ENCODE measurements at regions not wholly inside any gene's neighbourhood (a gene's known extent, or its start where the extent isn't known, plus 50 kb on each side); places are given as distances from the start of the nearest gene placed in this dataset.

DNA sequence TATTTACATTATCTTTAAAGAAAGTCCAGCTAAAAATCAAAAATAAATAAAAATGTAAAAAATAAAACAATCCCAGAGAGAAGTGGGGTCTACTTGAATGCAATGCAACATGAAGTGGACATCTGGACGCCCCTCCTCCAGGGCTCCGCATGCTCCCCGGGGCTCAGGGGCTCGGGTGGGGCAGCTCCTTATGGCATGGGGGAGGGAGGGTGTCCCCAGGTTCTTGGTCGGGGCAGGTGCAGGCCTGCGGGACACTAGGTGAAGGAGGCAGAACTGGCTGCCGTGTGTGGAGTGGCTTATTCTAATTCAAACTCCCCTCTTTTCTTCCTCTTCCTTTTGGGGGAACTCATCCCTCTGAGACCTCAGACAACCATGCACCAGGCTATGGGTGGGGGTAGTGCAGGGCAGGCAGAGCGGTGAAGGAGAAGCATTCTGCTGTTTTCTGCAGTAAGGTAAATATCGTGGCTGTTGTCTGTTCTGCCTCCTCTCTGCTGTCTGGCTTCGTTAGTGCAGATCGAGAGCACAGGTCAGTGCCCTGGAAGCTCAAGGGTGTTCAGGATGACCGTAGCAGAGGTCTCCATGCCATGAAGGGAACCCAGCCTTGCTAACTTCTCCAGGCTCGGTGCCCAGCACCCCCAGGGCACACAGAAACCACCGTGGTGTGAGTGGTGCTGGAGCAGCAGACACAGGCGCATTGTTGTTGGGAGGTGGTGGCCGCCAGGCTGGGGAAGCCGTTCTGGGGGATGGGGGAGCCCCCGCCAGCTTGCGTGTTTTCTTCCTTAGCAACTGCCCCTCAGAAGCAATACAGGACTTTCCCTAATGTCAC, 82.6 kb downstream of the TTLL2 start:
- TF ChIP-seq POLR2A (IDR thresholded peaks at IDR 0.05; ENCODE audit: low read depth, low read length) (no peak), POLR2AphosphoS5 (IDR thresholded peaks at IDR 0.05; ENCODE audit: low read depth, low read length) (no peak), PAX5 (IDR thresholded peaks at IDR 0.05; ENCODE audit: insufficient read depth, low read length, severe bottlenecking) (no peak), TAF1 (IDR thresholded peaks at IDR 0.05; ENCODE audit: low read depth, low read length) (no peak)
